ENCODE measurements at regions not wholly inside any gene's neighbourhood (a gene's known extent, or its start where the extent isn't known, plus 50 kb on each side); places are given as distances from the start of the nearest gene placed in this dataset.

- TF ChIP-seq CTCF (IDR thresholded peaks at IDR 0.05 in 8 of 11, conservative IDR thresholded peaks at IDR 0.05 in 3 of 11), result no peak
- no peak for TF ChIP-seq POLR2A (IDR thresholded peaks at IDR 0.05)
- no peak for TF ChIP-seq POLR2AphosphoS5 (IDR thresholded peaks at IDR 0.05)
Measured at GRCh38 chr5:102682101-102682647, 72.9 kb upstream of the PAM start.
